H1 (cell line): ENCODE measurements at regions not wholly inside any gene's neighbourhood (a gene's known extent, or its start where the extent isn't known, plus 50 kb on each side); places are given as distances from the start of the nearest gene placed in this dataset.

Source experiments
- CEBPB ChIP-seq: IDR thresholded peaks from 2 replicates; pipeline ENCODE4 v1.6.1; 2012; ENCODE audit warnings: low read depth, low read length
- FOSL1 ChIP-seq: IDR thresholded peaks from 2 replicates; pipeline ENCODE4 v1.6.1; 2011; ENCODE audit warnings: mild to moderate bottlenecking, low read depth, low read length, moderate library complexity; ENCODE audit not compliant: insufficient read depth
- KDM4A ChIP-seq: IDR thresholded peaks from one replicate; pipeline ENCODE4 v1.7.1; 2012; ENCODE audit warnings: low read depth, mild to moderate bottlenecking, moderate library complexity, low read length, inconsistent platforms; ENCODE audit not compliant: severe bottlenecking
- NANOG ChIP-seq: IDR thresholded peaks from 2 replicates; pipeline ENCODE4 v1.6.1; 2011; ENCODE audit warnings: low read length, low read depth, mild to moderate bottlenecking, inconsistent platforms; ENCODE audit not compliant: insufficient read depth, poor library complexity, severe bottlenecking
- POLR2AphosphoS5 ChIP-seq: IDR thresholded peaks from 2 replicates; pipeline ENCODE4 v1.6.1; 2011; ENCODE audit warnings: low read depth, low read length
- SP2 ChIP-seq: IDR thresholded peaks from 2 replicates; pipeline ENCODE4 v1.6.1; 2012; ENCODE audit warnings: mild to moderate bottlenecking, low read length, inconsistent platforms
- SP4 ChIP-seq: IDR thresholded peaks from 2 replicates; pipeline ENCODE4 v1.6.1; 2012; ENCODE audit warnings: low read length, inconsistent platforms
- TF ChIP-seq, protein P1 (sequence below): fragments of 300-600 bp; sonication (generic); IDR thresholded peaks from 2 replicates; pipeline ENCODE4 v1.7.1; 2012; ENCODE audit warnings: low read length, moderate library complexity, mild to moderate bottlenecking, inconsistent platforms; ENCODE audit not compliant: insufficient replicate concordance

GRCh38 chr5:113984928-113985327 lies 376.9 kb upstream of the KCNN2 start (continued):
- TF ChIP-seq, protein P1, sequence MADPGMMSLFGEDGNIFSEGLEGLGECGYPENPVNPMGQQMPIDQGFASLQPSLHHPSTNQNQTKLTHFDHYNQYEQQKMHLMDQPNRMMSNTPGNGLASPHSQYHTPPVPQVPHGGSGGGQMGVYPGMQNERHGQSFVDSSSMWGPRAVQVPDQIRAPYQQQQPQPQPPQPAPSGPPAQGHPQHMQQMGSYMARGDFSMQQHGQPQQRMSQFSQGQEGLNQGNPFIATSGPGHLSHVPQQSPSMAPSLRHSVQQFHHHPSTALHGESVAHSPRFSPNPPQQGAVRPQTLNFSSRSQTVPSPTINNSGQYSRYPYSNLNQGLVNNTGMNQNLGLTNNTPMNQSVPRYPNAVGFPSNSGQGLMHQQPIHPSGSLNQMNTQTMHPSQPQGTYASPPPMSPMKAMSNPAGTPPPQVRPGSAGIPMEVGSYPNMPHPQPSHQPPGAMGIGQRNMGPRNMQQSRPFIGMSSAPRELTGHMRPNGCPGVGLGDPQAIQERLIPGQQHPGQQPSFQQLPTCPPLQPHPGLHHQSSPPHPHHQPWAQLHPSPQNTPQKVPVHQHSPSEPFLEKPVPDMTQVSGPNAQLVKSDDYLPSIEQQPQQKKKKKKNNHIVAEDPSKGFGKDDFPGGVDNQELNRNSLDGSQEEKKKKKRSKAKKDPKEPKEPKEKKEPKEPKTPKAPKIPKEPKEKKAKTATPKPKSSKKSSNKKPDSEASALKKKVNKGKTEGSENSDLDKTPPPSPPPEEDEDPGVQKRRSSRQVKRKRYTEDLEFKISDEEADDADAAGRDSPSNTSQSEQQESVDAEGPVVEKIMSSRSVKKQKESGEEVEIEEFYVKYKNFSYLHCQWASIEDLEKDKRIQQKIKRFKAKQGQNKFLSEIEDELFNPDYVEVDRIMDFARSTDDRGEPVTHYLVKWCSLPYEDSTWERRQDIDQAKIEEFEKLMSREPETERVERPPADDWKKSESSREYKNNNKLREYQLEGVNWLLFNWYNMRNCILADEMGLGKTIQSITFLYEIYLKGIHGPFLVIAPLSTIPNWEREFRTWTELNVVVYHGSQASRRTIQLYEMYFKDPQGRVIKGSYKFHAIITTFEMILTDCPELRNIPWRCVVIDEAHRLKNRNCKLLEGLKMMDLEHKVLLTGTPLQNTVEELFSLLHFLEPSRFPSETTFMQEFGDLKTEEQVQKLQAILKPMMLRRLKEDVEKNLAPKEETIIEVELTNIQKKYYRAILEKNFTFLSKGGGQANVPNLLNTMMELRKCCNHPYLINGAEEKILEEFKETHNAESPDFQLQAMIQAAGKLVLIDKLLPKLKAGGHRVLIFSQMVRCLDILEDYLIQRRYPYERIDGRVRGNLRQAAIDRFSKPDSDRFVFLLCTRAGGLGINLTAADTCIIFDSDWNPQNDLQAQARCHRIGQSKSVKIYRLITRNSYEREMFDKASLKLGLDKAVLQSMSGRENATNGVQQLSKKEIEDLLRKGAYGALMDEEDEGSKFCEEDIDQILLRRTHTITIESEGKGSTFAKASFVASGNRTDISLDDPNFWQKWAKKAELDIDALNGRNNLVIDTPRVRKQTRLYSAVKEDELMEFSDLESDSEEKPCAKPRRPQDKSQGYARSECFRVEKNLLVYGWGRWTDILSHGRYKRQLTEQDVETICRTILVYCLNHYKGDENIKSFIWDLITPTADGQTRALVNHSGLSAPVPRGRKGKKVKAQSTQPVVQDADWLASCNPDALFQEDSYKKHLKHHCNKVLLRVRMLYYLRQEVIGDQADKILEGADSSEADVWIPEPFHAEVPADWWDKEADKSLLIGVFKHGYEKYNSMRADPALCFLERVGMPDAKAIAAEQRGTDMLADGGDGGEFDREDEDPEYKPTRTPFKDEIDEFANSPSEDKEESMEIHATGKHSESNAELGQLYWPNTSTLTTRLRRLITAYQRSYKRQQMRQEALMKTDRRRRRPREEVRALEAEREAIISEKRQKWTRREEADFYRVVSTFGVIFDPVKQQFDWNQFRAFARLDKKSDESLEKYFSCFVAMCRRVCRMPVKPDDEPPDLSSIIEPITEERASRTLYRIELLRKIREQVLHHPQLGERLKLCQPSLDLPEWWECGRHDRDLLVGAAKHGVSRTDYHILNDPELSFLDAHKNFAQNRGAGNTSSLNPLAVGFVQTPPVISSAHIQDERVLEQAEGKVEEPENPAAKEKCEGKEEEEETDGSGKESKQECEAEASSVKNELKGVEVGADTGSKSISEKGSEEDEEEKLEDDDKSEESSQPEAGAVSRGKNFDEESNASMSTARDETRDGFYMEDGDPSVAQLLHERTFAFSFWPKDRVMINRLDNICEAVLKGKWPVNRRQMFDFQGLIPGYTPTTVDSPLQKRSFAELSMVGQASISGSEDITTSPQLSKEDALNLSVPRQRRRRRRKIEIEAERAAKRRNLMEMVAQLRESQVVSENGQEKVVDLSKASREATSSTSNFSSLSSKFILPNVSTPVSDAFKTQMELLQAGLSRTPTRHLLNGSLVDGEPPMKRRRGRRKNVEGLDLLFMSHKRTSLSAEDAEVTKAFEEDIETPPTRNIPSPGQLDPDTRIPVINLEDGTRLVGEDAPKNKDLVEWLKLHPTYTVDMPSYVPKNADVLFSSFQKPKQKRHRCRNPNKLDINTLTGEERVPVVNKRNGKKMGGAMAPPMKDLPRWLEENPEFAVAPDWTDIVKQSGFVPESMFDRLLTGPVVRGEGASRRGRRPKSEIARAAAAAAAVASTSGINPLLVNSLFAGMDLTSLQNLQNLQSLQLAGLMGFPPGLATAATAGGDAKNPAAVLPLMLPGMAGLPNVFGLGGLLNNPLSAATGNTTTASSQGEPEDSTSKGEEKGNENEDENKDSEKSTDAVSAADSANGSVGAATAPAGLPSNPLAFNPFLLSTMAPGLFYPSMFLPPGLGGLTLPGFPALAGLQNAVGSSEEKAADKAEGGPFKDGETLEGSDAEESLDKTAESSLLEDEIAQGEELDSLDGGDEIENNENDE: no peak
- TF ChIP-seq POLR2AphosphoS5 (no peak), FOSL1 (no peak), CEBPB (no peak), SP2 (no peak), SP4 (no peak), NANOG (no peak), KDM4A (no peak)
- TF ChIP-seq, all 59 proteins: peak for 0
